ENCODE measurements at regions not wholly inside any gene's neighbourhood (a gene's known extent, or its start where the extent isn't known, plus 50 kb on each side); places are given as distances from the start of the nearest gene placed in this dataset.

GRCh38 chr4:38356686-38357085, 307.3 kb upstream of the KLF3 start (continued):
- no peak for TF ChIP-seq FOXP4 (CRISPR knock-in tag; IDR thresholded peaks at IDR 0.05)

GRCh38 chr4:38357546-38357945, 306.5 kb upstream of the KLF3 start:
- H3K27ac Mint-ChIP-seq: no peak overlapping the region
- CTCF ChIA-PET: no interaction called here
- H3K4me3 Mint-ChIP-seq: no peak overlapping the region
- H3K4me1 Mint-ChIP-seq: no peaks in the 10 kb centered on the region
- ATAC-seq (no peak), DNase-seq (ENCODE audit: low spot score) (no peak)
- H3K27me3 Mint-ChIP-seq (ENCODE audit: low read depth): no peaks in the 10 kb centered on the region
- POLR2A ChIA-PET: no interaction called here
- H3K9me3 Mint-ChIP-seq: peaks cover 19% of the 10 kb centered on the region
- H3K36me3 Mint-ChIP-seq: no peaks in the 10 kb centered on the region; the same call in 1 of the 2 replicates
- TF ChIP-seq TP53 (CRISPR knock-in tag; IDR thresholded peaks at IDR 0.05) (no peak), SP1 (CRISPR knock-in tag; conservative IDR thresholded peaks at IDR 0.05) (no peak), CTCF (IDR thresholded peaks at IDR 0.05) (no peak), GTF2I (CRISPR knock-in tag; conservative IDR thresholded peaks at IDR 0.05) (no peak), SOX15 (CRISPR knock-in tag; IDR thresholded peaks at IDR 0.05) (no peak), ZNF138 (CRISPR knock-in tag; conservative IDR thresholded peaks at IDR 0.05) (no peak), ZBTB21 (CRISPR knock-in tag; IDR thresholded peaks at IDR 0.05; ENCODE audit: borderline replicate concordance) (no peak), OVOL2 (CRISPR knock-in tag; IDR thresholded peaks at IDR 0.05; ENCODE audit: borderline replicate concordance) (no peak)

GRCh38 chr4:38359113-38359512, 304.9 kb upstream of the KLF3 start:
- peaks cover 23% of the 10 kb centered on the region for H3K9me3 Mint-ChIP-seq
- no peak overlapping the region for H3K4me3 Mint-ChIP-seq
- H3K27me3 Mint-ChIP-seq (ENCODE audit: low read depth): no peaks in the 10 kb centered on the region
- H3K4me1 Mint-ChIP-seq: no peaks in the 10 kb centered on the region
- H3K27ac Mint-ChIP-seq: no peak overlapping the region
- ATAC-seq: no peak
- POLR2A ChIA-PET: no interaction called here
- no peaks in the 10 kb centered on the region; the same call in 1 of the 2 replicates for H3K36me3 Mint-ChIP-seq
- no peak for TF ChIP-seq NR1H2 (CRISPR knock-in tag; IDR thresholded peaks at IDR 0.05)
- no peak for TF ChIP-seq CREB1 (CRISPR knock-in tag; IDR thresholded peaks at IDR 0.05)
- no peak for TF ChIP-seq MYBL2 (CRISPR knock-in tag; IDR thresholded peaks at IDR 0.05)
- no peak for TF ChIP-seq ZNF416 (CRISPR knock-in tag; IDR thresholded peaks at IDR 0.05)
- no peak for TF ChIP-seq CDX4 (CRISPR knock-in tag; IDR thresholded peaks at IDR 0.05; ENCODE audit: borderline replicate concordance)
- TF ChIP-seq ATF3 (CRISPR knock-in tag; conservative IDR thresholded peaks at IDR 0.05): no peak
- TF ChIP-seq SMAD3 (CRISPR knock-in tag; IDR thresholded peaks at IDR 0.05; ENCODE audit: borderline replicate concordance): no peak
- TF ChIP-seq E2F5 (CRISPR knock-in tag; IDR thresholded peaks at IDR 0.05): no peak
- TF ChIP-seq JAZF1 (CRISPR knock-in tag; IDR thresholded peaks at IDR 0.05): no peak
- no peak for TF ChIP-seq PRRX2 (CRISPR knock-in tag; IDR thresholded peaks at IDR 0.05)
- no peak for TF ChIP-seq ZNF425 (CRISPR knock-in tag; conservative IDR thresholded peaks at IDR 0.05)
- no peak for TF ChIP-seq MXD4 (CRISPR knock-in tag; IDR thresholded peaks at IDR 0.05; ENCODE audit: borderline replicate concordance)
- no peak for DNase-seq (ENCODE audit: low spot score)
- CTCF ChIA-PET: no interaction called here
